Loucy (cell line): ENCODE measurements at regions not wholly inside any gene's neighbourhood (a gene's known extent, or its start where the extent isn't known, plus 50 kb on each side); places are given as distances from the start of the nearest gene placed in this dataset.

Experiments
- CTCF ChIP-seq: fragments of 200-600 bp; sonication (generic); conservative IDR thresholded peaks from 2 replicates; pipeline ENCODE4 v1.5.1; 2014; ENCODE audit warnings: mild to moderate bottlenecking, antibody characterized with exemption, low read length
- EZH2phosphoT487 ChIP-seq: fragments of 200-600 bp; IDR thresholded peaks from 2 replicates; pipeline ENCODE4 v1.6.1; 2018; ENCODE audit warnings: antibody characterized with exemption, mild to moderate bottlenecking, moderate library complexity, borderline replicate concordance

GRCh38 chr6:145091586-145092142, 643.7 kb downstream of the EPM2A start:
- TF ChIP-seq CTCF (no peak), EZH2phosphoT487 (no peak)
